Brain pericyte (primary cell): ENCODE measurements at regions not wholly inside any gene's neighbourhood (a gene's known extent, or its start where the extent isn't known, plus 50 kb on each side); places are given as distances from the start of the nearest gene placed in this dataset.
"Not testable (repeated sequence)": the region's sequence is repeated elsewhere in the genome, so short reads cannot be mapped to it uniquely, and the experiment has no call there.

ENCODE experiments used
- DNase-seq: peaks from one replicate; pipeline ENCODE4 v3.0.0-alpha.2; 2012; ENCODE audit warnings: low read depth, low spot score

- no peak for DNase-seq
These were observed 481.6 kb downstream of the EIPR1 start for GRCh38 chr2:2896011-2896410.

GRCh38 chr2:2894011-2894410, 483.6 kb downstream of the EIPR1 start:
- not testable (repeated sequence) for DNase-seq

GRCh38 chr2:2892892-2893291, 484.7 kb downstream of the EIPR1 start:
- DNase-seq = no peak

DNA sequence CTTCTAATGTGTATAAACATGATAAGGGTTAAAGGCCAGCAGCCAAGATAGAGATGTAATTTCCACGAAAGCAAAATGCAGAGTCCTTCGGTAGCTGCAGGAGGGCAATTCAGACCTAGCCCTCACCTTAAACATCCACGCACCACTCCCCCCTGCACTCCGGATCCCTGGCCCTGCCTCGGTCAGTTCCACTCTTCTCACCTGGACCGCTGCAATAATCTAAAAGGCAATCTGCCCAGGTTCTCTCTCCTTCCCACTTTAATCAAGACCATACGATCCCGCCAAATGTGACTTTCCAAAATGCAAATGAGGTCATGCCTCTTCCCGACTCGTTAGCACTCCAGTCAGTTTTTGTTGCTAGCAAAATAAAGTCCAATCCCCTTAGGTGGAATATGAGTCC, 485.2 kb downstream of the EIPR1 start:
- no peak for DNase-seq

DNA sequence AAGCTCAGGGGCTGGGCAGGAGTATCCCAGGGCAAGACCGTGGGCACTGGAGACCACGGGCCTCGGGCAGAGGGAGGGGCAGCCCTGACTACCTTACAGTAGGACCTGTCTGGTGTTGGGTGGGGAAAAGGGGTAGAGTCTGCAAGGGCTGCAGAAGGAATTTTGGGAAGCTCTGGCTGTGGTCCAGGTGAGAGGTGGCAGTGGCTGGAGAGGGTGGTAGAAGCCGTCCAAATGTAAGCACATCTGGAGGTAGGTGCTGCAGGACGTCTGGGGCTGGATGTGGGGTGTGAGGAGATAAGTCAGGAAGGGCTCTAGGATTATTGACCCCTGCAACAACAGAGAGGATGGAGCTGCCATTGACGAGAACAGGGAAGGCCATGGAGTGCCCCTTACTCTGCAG, 486.7 kb downstream of the EIPR1 start:
- DNase-seq = no peak

DNA sequence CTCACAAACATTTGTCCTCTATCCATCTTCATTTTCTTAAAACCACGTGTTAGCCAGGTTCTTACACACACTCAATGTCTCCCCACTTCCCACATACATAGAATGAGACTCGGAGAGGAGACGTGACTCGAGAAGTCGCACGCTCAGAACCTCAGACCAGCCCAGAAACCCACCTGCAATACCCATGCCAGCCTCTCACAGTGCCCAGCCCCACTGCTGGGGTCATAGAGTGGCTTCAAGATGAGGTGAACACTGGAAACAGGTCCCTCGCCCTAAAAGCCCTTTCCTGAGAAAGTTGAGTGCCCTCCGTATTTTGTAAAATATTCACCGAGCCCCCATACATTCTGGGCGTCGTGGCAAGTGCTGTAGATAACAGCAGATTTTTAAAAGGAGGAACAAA, 487.4 kb downstream of the EIPR1 start:
- DNase-seq = no peak

- DNase-seq = no peak
These were observed 488.0 kb downstream of the EIPR1 start for GRCh38 chr2:2889646-2890045.

DNA sequence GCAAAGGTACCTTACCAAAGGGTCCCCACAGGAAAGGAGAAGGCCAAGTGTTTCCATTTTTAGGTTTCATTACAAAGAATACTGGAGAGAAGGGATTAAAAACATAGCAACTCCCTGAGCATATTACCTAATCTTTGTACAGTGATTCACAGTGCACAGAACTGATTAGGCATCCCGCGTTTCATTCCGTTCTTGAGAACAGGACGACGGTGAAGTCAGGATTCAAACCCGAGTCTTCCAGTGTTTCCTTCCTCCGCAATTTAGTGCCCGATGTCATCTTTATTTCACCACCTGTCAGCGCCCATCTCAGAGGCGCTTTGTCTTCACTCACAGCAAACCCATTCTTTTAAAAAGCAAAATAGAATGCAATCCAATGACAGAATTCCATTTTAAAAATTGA, 488.5 kb downstream of the EIPR1 start:
- DNase-seq = no peak

- DNase-seq = no peak
These were observed 489.7 kb downstream of the EIPR1 start for GRCh38 chr2:2887772-2888387.

DNA sequence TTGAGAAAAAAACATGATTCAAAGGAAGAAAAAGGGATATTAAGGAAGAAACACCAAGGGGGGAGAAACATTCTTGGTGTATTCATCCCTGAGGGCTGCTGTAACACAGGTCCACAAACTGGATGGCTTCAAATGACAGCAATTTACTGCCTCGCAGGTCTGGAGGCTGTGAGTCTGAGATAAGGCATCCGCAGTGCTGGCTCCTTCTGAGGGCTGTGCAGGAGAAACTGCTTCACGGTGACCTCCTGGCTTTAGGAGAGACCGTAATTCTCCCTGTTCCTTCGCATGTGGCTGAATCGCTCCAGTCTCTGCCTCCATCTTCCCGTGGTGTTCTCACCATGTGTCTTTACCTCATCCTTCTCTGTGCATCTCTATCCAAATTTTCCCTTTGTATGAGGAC, 490.7 kb downstream of the EIPR1 start:
- DNase-seq = no peak

- no peak for DNase-seq
These were observed 496.1 kb downstream of the EIPR1 start for GRCh38 chr2:2881499-2881898.

DNA sequence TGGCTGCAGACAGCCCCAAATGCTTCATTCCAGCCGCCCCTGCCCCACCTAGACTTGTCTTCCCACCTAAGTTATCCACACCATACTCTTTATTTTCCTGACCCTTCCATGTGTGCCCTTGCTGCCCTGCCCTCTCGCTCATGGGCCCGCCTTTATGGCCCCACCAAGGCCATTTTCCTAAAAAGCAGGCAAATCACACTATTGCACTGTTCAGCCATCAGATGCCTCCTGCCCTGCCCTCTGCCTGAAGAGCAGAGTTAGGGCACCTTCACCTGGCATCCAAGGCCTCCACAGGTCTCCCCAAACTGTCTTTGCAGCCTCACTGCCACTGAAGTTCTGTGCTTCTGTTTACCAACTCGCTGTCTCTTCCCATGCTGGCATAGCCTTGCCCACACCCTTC, 496.7 kb downstream of the EIPR1 start:
- no peak for DNase-seq

DNA sequence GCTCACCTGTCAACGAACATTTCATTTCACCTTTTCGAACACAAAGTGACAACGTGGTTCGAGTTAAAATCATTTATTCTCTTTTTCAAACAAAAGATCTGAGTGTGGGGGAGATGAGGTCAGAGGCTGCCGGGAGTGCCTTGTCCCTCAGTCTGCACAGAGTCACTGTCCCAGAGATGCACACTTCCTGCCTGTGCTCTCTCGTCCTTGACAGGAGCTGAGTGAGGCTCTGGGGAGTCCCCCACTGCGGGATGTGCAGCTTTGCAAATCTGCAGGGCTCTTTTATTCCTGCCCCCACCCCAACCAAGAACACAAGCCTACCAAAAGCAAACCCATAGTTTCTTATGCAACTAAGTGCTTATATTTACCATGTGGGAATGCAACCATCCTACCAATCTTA, 497.8 kb downstream of the EIPR1 start:
- DNase-seq = no peak

DNA sequence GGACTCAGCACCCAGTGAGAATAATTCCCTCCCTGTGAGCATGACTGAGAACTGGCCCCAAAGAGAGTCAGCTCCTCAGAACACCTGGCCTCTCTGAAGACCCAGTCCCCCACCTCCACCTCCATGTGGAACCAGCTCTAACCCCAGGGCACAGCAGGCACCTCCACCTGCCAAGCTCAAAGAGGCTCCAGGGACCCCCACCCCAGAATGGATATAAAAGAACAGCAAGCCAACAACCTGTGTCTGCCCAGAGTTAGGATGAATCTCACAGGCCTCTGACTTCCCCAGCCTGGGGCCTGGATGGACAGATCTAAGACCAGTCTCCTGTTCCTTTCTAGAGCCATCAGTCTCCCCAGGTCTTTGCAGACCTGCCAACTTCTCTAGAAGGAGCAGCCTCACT, 498.5 kb downstream of the EIPR1 start:
- DNase-seq = no peak

- no peak for DNase-seq
These were observed 500.2 kb downstream of the EIPR1 start for GRCh38 chr2:2877427-2877826.

- no peak for DNase-seq
These were observed 501.0 kb downstream of the EIPR1 start for GRCh38 chr2:2876331-2877221.

DNA sequence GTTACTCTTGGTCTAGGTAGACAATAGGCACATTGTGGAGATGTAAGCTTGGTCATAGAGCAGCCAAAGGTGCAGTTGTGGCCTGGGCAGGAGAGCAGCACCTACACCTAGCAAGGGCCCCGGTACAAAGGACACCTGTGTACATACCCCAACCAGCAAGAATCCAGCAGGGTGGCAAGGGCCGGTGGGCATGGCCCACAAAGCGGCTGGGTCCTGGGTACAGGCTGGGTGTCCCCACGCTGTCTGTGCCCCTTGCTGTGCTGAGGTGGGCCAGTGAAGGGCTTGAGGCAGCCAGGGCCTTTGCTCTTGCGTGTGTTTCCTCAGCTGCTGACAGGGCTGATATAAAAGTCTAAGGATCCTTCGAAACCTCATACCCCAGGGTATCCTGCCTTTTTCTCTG, 501.8 kb downstream of the EIPR1 start:
- DNase-seq = no peak

GRCh38 chr2:2875296-2875695, 502.3 kb downstream of the EIPR1 start:
- DNase-seq = no peak

DNA sequence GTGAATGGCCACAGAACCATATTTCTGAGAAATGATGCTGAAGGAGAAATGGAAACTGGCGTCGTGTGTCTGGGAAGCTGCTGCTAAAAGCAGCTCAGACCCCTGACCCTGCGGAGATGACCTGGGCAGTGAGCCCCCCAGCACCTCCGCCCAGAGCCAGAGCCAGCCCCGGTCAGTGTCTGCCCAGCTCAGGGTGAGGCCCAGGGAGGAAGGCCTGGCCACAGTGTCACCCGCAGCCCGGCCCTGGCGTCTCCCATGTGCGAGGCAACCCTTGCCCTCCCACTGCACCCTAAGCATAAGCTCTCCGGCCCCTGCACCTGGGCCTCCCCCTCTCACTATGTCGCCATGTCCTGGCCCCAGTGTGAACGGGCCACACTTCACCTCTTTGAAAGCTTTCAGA, 502.8 kb downstream of the EIPR1 start:
- DNase-seq = no peak

DNA sequence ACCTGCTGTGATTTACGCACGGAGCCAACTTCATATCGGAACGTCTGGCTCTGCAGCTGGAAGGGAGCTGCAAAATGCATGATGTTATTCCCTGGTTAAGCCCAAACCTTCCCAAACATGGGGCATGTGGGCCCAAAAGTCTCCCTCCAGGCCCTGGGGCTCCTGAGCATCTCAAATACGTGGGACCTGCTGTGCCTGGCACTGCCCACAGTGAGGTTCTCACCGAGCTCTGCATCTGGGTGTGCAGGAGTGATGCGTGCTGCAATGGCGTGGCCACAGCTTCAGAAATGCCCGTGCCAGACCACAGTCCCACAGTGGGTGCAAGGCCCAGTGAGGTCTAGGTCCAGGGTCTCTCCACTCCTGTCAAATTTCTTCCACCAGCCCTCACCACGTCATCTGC, 503.3 kb downstream of the EIPR1 start:
- no peak for DNase-seq

GRCh38 chr2:2873450-2873811, 504.2 kb downstream of the EIPR1 start:
- no peak for DNase-seq

DNA sequence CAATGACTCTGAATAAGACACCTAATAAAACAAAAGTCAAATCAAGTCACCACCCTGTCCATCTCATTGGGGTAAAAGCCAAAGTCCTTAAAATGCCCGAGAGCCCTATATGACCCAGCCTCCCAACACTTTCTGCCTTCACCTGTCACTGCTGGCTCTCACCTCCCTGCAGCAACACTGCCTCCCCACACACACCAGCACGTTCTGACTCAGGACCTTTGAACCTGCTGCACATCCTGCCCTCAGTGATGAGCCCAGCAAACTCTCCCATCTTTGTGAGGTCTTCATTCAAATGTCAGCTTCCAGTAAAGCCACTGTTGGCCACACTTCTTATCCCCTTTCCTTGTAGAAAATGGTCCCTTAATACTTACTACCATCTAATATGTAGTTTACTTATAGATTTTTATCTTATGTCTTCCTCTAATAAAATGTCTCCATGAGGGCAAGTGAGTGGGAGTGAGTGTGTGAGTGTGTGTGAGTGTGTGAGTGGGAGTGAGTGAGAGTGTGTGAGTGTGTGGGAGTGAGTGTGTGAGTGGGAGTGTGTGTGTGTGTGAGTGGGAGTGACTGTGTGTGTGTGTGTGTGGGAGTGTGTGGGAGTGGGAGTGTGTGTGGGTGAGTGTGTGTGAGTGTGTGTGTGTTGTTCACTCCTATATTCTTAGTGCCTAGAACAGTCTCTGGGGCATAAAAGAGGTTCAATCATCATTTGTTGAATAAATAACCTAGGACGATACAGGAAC, 504.7 kb downstream of the EIPR1 start:
- no peak for DNase-seq

GRCh38 chr2:2872309-2872617, 505.4 kb downstream of the EIPR1 start:
- DNase-seq = no peak
